ENCODE measurements at regions not wholly inside any gene's neighbourhood (a gene's known extent, or its start where the extent isn't known, plus 50 kb on each side); places are given as distances from the start of the nearest gene placed in this dataset.

- Histone ChIP-seq H3K4me2 (no peak overlapping the region), H2AFZ (no peak overlapping the region), H3K27ac (ENCODE audit: low read depth) (no peak overlapping the region), H3K4me3 (no peak overlapping the region), H3K4me1 (ENCODE audit: insufficient read depth) (no peaks in the 10 kb centered on the region), H3K36me3 (ENCODE audit: insufficient read depth) (no peaks in the 10 kb centered on the region), H3K27me3 (ENCODE audit: insufficient read depth) (no peaks in the 10 kb centered on the region), H3F3A (replicated peaks; ENCODE audit: low read depth) (no peaks in the 10 kb centered on the region), H3K9me2 (ENCODE audit: insufficient read depth) (no peaks in the 10 kb centered on the region; the same call in 1 of the 2 replicates), H4K20me1 (replicated peaks; ENCODE audit: insufficient read depth) (no peaks in the 10 kb centered on the region), H3K79me2 (replicated peaks; ENCODE audit: insufficient read depth) (no peaks in the 10 kb centered on the region)
- Mint-ChIP-seq H3K9me3 (peaks cover 6% of the 10 kb centered on the region; the same call in 1 of the 3 replicates), H3K27me3 (ENCODE audit: insufficient read depth, low read depth, poor library complexity) (no peaks in the 10 kb centered on the region), H3K36me3 (ENCODE audit: low read depth) (no peaks in the 10 kb centered on the region), H3K27ac (no peak overlapping the region), H3K4me1 (peaks cover 11% of the 10 kb centered on the region), H3K4me3 (no peak overlapping the region)
- TF ChIP-seq EZH2phosphoT487 (IDR thresholded peaks at IDR 0.05; ENCODE audit: unreplicated experiment): no peak
- TF ChIP-seq CTCF (conservative IDR thresholded peaks at IDR 0.05; ENCODE audit: low read depth in 2 of 2): no peak
- TF ChIP-seq STAT1 (IDR thresholded peaks at IDR 0.05; ENCODE audit: unreplicated experiment): no peak
- TF ChIP-seq POLR2AphosphoS5 (IDR thresholded peaks at IDR 0.05; ENCODE audit: low read depth): no peak
- TF ChIP-seq JUNB (IDR thresholded peaks at IDR 0.05; ENCODE audit: unreplicated experiment): no peak
- no peak for TF ChIP-seq EZH2 (IDR thresholded peaks at IDR 0.05; ENCODE audit: low read depth, unreplicated experiment)
- TF ChIP-seq NANOG (IDR thresholded peaks at IDR 0.05; ENCODE audit: borderline replicate concordance): no peak
- TF ChIP-seq ZNF114 (CRISPR knock-in tag; IDR thresholded peaks at IDR 0.05): no peak
- TF ChIP-seq CREB1 (CRISPR knock-in tag; IDR thresholded peaks at IDR 0.05; ENCODE audit: low read depth): no peak
- no peak for TF ChIP-seq ETS1 (IDR thresholded peaks at IDR 0.05)
- no peak for TF ChIP-seq ZNF331 (CRISPR knock-in tag; IDR thresholded peaks at IDR 0.05; ENCODE audit: low read depth)
- ATAC-seq (no peak), DNase-seq (ENCODE audit: low spot score) (no peak)
Measured at GRCh38 chr6:62391358-62391757, 105.3 kb upstream of the KHDRBS2 start.

- DNase-seq (ENCODE audit: low spot score) (no peak), ATAC-seq (no peak)
- no peak overlapping the region for H3K4me3 Mint-ChIP-seq
- no peak overlapping the region for H3K27ac Mint-ChIP-seq
- H3F3A ChIP-seq (replicated peaks; ENCODE audit: low read depth): no peaks in the 10 kb centered on the region
- H3K9me3 Mint-ChIP-seq: peaks cover 10% of the 10 kb centered on the region; the same call in 2 of the 3 replicates
- H3K27me3 Mint-ChIP-seq (ENCODE audit: insufficient read depth, low read depth, poor library complexity): no peaks in the 10 kb centered on the region
- H3K4me3 ChIP-seq: no peak overlapping the region
- no peaks in the 10 kb centered on the region for H3K27me3 ChIP-seq (ENCODE audit: insufficient read depth)
- H3K79me2 ChIP-seq (replicated peaks; ENCODE audit: insufficient read depth): no peaks in the 10 kb centered on the region
- no peak overlapping the region for H3K4me2 ChIP-seq
- no peaks in the 10 kb centered on the region for H3K36me3 ChIP-seq (ENCODE audit: insufficient read depth)
- H4K20me1 ChIP-seq (replicated peaks; ENCODE audit: insufficient read depth): no peaks in the 10 kb centered on the region
- no peak overlapping the region for H3K27ac ChIP-seq (ENCODE audit: low read depth)
- no peak overlapping the region for H2AFZ ChIP-seq
- no peaks in the 10 kb centered on the region; the same call in 1 of the 2 replicates for H3K9me2 ChIP-seq (ENCODE audit: insufficient read depth)
- peaks cover 11% of the 10 kb centered on the region for H3K4me1 Mint-ChIP-seq
- H3K36me3 Mint-ChIP-seq (ENCODE audit: low read depth): no peaks in the 10 kb centered on the region
- H3K4me1 ChIP-seq (ENCODE audit: insufficient read depth): no peaks in the 10 kb centered on the region
- TF ChIP-seq POLR2AphosphoS5 (IDR thresholded peaks at IDR 0.05; ENCODE audit: low read depth) (no peak), JUNB (IDR thresholded peaks at IDR 0.05; ENCODE audit: unreplicated experiment) (no peak), ZNF462 (CRISPR knock-in tag; IDR thresholded peaks at IDR 0.05) (no peak), STAT1 (IDR thresholded peaks at IDR 0.05; ENCODE audit: unreplicated experiment) (no peak), CREB1 (CRISPR knock-in tag; IDR thresholded peaks at IDR 0.05; ENCODE audit: low read depth) (no peak), EZH2phosphoT487 (IDR thresholded peaks at IDR 0.05; ENCODE audit: unreplicated experiment) (no peak)
Measured at GRCh38 chr6:62390401-62390800, 104.4 kb upstream of the KHDRBS2 start.

Data from GM23338 (cell line).